BE2C (cell line): ENCODE measurements at regions not wholly inside any gene's neighbourhood (a gene's known extent, or its start where the extent isn't known, plus 50 kb on each side); places are given as distances from the start of the nearest gene placed in this dataset.

Experiments used
- DNase-seq: peaks from one replicate; pipeline ENCODE4 v3.0.0-alpha.2; 2020
- H3K27me3 ChIP-seq: fragments of 250-450 bp; sonication (Bioruptor Pico); 2 replicates; pipeline ENCODE4 v1.5.1; 2020; ENCODE audit warnings: mild to moderate bottlenecking
- H3K36me3 ChIP-seq: fragments of 250-450 bp; sonication (Bioruptor Pico); 2 replicates; pipeline ENCODE4 v1.5.1; 2020; ENCODE audit warnings: mild to moderate bottlenecking
- H3K4me1 ChIP-seq: fragments of 250-450 bp; sonication (Bioruptor Pico); 2 replicates; pipeline ENCODE4 v1.5.1; 2020
- H3K4me3 ChIP-seq: 2 replicates; pipeline ENCODE4 v1.5.1; 2011; ENCODE audit warnings: low read depth, low read length
- H3K9me3 ChIP-seq: fragments of 250-450 bp; sonication (Bioruptor Pico); 2 replicates; pipeline ENCODE4 v1.5.1; 2020
- CTCF ChIP-seq: IDR thresholded peaks from 2 replicates; pipeline ENCODE4 v1.5.1; 2012; ENCODE audit warnings: mild to moderate bottlenecking, low read depth, low read length

GRCh38 chr2:167504695-167505094 lies 616.4 kb downstream of the XIRP2 start:
- no peak for TF ChIP-seq CTCF
- no peaks in the 10 kb centered on the region for H3K27me3 ChIP-seq
- no peaks in the 10 kb centered on the region for H3K36me3 ChIP-seq
- DNase-seq, result no peak
- no peak overlapping the region for H3K4me3 ChIP-seq
- no peaks in the 10 kb centered on the region for H3K4me1 ChIP-seq
- no peaks in the 10 kb centered on the region for H3K9me3 ChIP-seq

GRCh38 chr2:167504061-167504460 lies 615.8 kb downstream of the XIRP2 start:
- H3K4me1 ChIP-seq, result no peaks in the 10 kb centered on the region
- H3K9me3 ChIP-seq, result no peaks in the 10 kb centered on the region
- H3K36me3 ChIP-seq, result no peaks in the 10 kb centered on the region
- H3K27me3 ChIP-seq, result no peaks in the 10 kb centered on the region
- H3K4me3 ChIP-seq, result no peak overlapping the region
- no peak for TF ChIP-seq CTCF
- no peak for DNase-seq

- no peaks in the 10 kb centered on the region for H3K9me3 ChIP-seq
- no peak for TF ChIP-seq CTCF
- H3K4me3 ChIP-seq, result no peak overlapping the region
- no peaks in the 10 kb centered on the region for H3K4me1 ChIP-seq
- no peaks in the 10 kb centered on the region for H3K36me3 ChIP-seq
- no peaks in the 10 kb centered on the region for H3K27me3 ChIP-seq
- no peak for DNase-seq
These were observed 613.3 kb downstream of the XIRP2 start for GRCh38 chr2:167501618-167502017.

- Histone ChIP-seq H3K36me3 (no peaks in the 10 kb centered on the region), H3K9me3 (no peaks in the 10 kb centered on the region), H3K4me3 (no peak overlapping the region), H3K4me1 (no peaks in the 10 kb centered on the region), H3K27me3 (no peaks in the 10 kb centered on the region)
- no peak for TF ChIP-seq CTCF
- DNase-seq, result no peak
These were observed 605.6 kb downstream of the XIRP2 start for GRCh38 chr2:167493862-167494261.

GRCh38 chr2:167492486-167492885 lies 604.2 kb downstream of the XIRP2 start:
- TF ChIP-seq CTCF, result no peak
- H3K4me1 ChIP-seq, result no peaks in the 10 kb centered on the region
- DNase-seq, result no peak
- H3K36me3 ChIP-seq, result no peaks in the 10 kb centered on the region
- no peaks in the 10 kb centered on the region for H3K9me3 ChIP-seq
- no peak overlapping the region for H3K4me3 ChIP-seq
- H3K27me3 ChIP-seq, result no peaks in the 10 kb centered on the region

GRCh38 chr2:167491788-167492187 lies 603.5 kb downstream of the XIRP2 start:
- no peak overlapping the region for H3K4me3 ChIP-seq
- TF ChIP-seq CTCF, result no peak
- no peaks in the 10 kb centered on the region for H3K27me3 ChIP-seq
- H3K36me3 ChIP-seq, result no peaks in the 10 kb centered on the region
- H3K9me3 ChIP-seq, result no peaks in the 10 kb centered on the region
- no peaks in the 10 kb centered on the region for H3K4me1 ChIP-seq
- no peak for DNase-seq
